ENCODE measurements at regions not wholly inside any gene's neighbourhood (a gene's known extent, or its start where the extent isn't known, plus 50 kb on each side); places are given as distances from the start of the nearest gene placed in this dataset.

DNA sequence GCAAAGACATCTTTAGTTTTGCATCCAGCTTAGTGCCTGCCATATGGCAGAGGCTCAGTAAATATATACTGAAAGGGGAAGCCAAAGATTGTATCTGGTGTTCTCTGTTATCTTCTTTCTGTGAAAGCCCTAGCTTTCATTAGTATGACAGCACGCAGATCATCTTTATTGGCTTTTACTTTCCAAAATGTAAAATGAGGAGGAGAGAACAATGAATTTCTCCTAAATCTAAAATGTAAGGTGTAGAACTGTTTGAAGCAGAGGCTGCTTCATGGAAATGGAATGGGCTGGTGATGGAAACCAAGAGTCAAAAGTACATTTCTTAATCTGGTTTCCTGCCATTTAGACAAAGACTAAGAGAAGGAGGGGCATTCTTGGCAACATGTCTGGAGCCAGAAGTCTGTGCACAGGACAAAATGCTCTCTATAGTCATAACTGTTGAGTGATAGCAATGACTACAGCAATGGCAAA, 1029.9 kb upstream of the PIK3C3 start:
- no peaks in the 10 kb centered on the region for H3K36me3 ChIP-seq
- H3K9me3 ChIP-seq, result no peaks in the 10 kb centered on the region
- no peak overlapping the region for H3K4me3 ChIP-seq
- DNase-seq (ENCODE audit: low spot score in 2 of 2), result no peak
- TF ChIP-seq POLR2A (IDR thresholded peaks at IDR 0.05) (no peak), EP300 (IDR thresholded peaks at IDR 0.05) (no peak), POLR2AphosphoS5 (IDR thresholded peaks at IDR 0.05) (no peak)
- TF ChIP-seq, protein P1, sequence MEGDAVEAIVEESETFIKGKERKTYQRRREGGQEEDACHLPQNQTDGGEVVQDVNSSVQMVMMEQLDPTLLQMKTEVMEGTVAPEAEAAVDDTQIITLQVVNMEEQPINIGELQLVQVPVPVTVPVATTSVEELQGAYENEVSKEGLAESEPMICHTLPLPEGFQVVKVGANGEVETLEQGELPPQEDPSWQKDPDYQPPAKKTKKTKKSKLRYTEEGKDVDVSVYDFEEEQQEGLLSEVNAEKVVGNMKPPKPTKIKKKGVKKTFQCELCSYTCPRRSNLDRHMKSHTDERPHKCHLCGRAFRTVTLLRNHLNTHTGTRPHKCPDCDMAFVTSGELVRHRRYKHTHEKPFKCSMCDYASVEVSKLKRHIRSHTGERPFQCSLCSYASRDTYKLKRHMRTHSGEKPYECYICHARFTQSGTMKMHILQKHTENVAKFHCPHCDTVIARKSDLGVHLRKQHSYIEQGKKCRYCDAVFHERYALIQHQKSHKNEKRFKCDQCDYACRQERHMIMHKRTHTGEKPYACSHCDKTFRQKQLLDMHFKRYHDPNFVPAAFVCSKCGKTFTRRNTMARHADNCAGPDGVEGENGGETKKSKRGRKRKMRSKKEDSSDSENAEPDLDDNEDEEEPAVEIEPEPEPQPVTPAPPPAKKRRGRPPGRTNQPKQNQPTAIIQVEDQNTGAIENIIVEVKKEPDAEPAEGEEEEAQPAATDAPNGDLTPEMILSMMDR (IDR thresholded peaks at IDR 0.05), result no peak
- 69% methylated on average over 1 of the region's 1 CpG for WGBS
- no peak overlapping the region for H3K27ac ChIP-seq
- no peaks in the 10 kb centered on the region for H3K27me3 ChIP-seq
- H3K4me1 ChIP-seq, result no peaks in the 10 kb centered on the region

DNA sequence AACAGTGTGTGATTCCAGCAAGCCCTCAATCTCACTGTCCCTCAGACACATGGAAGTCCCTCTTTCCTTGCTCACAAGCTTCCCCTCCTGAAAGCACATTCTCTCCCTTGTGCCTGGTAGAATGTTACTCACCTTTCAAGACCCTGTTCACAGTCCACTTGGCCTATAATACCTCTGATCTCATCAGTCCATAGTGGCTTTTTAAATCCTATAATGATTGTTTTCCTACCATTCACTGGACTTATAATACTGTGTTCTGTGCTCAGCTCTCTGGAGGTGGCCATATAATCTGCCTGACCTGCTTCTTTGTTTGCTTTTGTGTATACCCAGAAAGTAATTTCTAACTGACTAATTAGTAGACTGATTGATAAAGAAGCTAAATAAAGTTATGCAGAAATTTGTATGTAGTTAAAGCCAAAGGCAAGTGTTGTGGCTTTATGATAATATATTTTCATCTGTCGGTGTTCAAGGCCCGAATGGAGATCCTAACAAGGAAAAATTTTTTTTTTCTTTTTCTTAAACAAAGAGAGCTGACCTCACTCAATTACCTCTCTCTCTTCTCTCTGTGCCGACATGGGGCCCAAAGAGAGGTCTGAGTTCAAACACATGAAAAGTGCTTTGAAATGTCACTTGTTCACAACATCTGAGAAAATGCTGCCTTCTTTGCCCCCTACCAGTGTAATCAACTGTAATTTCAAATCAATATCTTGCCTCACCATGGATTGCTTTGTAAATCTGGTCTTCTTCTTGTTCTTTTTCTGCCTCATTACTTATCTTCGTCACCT, 1033.0 kb upstream of the PIK3C3 start:
- TF ChIP-seq POLR2AphosphoS5 (IDR thresholded peaks at IDR 0.05), result no peak
- TF ChIP-seq, protein P1 (IDR thresholded peaks at IDR 0.05), result no peak
- Histone ChIP-seq H3K27me3 (no peaks in the 10 kb centered on the region), H3K36me3 (no peaks in the 10 kb centered on the region), H3K4me1 (no peaks in the 10 kb centered on the region), H3K27ac (no peak overlapping the region), H3K9me3 (no peaks in the 10 kb centered on the region), H3K4me3 (no peak overlapping the region)
- DNase-seq (ENCODE audit: low spot score in 2 of 2), result no peak
- 80% methylated on average over 4 of the region's 4 CpGs for WGBS

DNA sequence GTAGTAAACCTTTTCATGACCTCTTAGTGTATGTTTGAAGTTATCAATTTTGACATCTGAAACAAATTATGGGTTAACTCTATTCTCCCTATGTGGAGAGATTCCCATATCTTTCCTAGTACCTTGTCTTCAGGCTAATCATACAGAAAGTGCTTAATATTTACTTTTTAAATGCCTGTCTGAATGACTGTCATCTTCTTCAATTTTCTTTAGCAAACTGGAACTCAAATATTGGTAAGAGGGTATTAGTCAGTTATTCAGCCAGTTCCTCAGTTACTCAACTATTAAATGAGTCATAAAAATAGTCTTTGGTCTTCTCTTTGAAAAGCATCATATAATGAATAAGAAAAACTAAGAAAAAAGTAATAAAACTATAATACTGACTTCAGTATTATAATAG, 1038.0 kb upstream of the PIK3C3 start:
- Histone ChIP-seq H3K27ac (no peak overlapping the region), H3K36me3 (no peaks in the 10 kb centered on the region), H3K4me1 (no peaks in the 10 kb centered on the region), H3K4me3 (no peak overlapping the region), H3K9me3 (no peaks in the 10 kb centered on the region), H3K27me3 (no peaks in the 10 kb centered on the region)
- no peak for TF ChIP-seq POLR2A (IDR thresholded peaks at IDR 0.05)
- TF ChIP-seq, protein P1 (IDR thresholded peaks at IDR 0.05), result no peak
- TF ChIP-seq POLR2AphosphoS5 (IDR thresholded peaks at IDR 0.05), result no peak
- no peak for TF ChIP-seq EP300 (IDR thresholded peaks at IDR 0.05)
- no peak for DNase-seq (ENCODE audit: low spot score in 2 of 2)

DNA sequence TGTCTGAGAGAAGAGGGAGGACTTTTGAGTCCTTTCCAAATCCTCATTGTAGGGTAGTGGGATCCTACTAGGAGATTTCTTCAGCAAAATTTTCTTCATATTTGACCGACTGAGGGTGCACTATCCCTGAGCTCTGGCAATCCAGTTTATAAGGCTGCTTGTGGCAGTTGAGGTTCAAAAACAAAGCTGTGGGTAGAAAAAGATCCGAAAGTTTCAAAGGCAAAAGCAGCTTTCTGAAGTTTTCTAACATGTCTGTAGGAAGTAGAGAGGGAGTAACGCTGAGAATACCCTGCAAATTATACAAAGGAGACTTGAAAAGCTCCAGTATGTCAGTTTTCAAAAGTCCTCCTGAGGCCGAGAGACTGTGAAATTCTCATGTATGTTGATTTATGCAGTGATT, 1039.3 kb upstream of the PIK3C3 start:
- WGBS, result 89% methylated on average over 4 of the region's 4 CpGs
- TF ChIP-seq, protein P1 (IDR thresholded peaks at IDR 0.05), result no peak
- no peak for TF ChIP-seq POLR2AphosphoS5 (IDR thresholded peaks at IDR 0.05)
- TF ChIP-seq POLR2A (IDR thresholded peaks at IDR 0.05), result no peak
- no peak for TF ChIP-seq EP300 (IDR thresholded peaks at IDR 0.05)
- H3K9me3 ChIP-seq, result no peaks in the 10 kb centered on the region

DNA sequence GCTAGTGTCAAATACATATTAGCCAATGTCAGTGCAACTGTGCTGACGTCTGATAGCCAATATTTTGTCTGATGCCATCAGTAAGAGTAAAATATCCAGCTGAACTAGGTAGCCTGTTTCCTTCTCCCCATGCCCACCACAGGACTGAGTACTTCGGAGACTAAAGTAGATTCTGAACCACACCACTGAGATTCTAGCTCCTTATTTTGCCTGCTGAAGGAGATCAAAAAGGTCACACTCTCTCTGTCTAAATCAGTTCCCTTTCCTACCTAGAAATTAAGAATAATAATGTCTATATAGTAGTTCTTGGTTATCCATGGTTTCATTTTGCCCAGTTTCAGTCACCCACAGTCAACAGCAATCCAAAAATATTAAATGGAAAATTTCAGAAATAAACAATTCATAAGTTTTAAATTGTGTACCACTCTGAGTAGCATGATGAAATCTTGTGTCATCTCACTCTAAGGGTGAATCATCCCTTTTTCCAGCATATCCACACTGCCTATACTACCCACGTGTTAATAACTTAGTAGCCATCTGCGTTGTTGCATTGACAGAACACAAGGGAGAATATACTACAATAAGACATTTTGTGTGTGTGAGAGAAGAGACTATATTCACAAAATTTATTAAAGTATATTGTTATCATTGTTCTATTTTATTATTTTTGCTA, 1043.3 kb upstream of the PIK3C3 start:
- no peak overlapping the region for H3K27ac ChIP-seq
- TF ChIP-seq, protein P1 (IDR thresholded peaks at IDR 0.05), result no peak
- TF ChIP-seq POLR2AphosphoS5 (IDR thresholded peaks at IDR 0.05) (no peak), EP300 (IDR thresholded peaks at IDR 0.05) (no peak), POLR2A (IDR thresholded peaks at IDR 0.05) (no peak)
- 73% methylated on average over 4 of the region's 4 CpGs for WGBS
- H3K4me1 ChIP-seq, result no peaks in the 10 kb centered on the region
- H3K9me3 ChIP-seq, result no peaks in the 10 kb centered on the region
- no peak for DNase-seq (ENCODE audit: low spot score in 2 of 2)
- no peaks in the 10 kb centered on the region for H3K27me3 ChIP-seq
- H3K4me3 ChIP-seq, result no peak overlapping the region
- no peaks in the 10 kb centered on the region for H3K36me3 ChIP-seq

More for the DNA sequence above, 1039.3 kb upstream of the PIK3C3 start:
- DNase-seq (ENCODE audit: low spot score in 2 of 2), result no peak
- no peaks in the 10 kb centered on the region for H3K27me3 ChIP-seq
- H3K36me3 ChIP-seq, result no peaks in the 10 kb centered on the region
- no peak overlapping the region for H3K4me3 ChIP-seq
- H3K27ac ChIP-seq, result no peak overlapping the region
- H3K4me1 ChIP-seq, result no peaks in the 10 kb centered on the region
